Mesodermal cell (in vitro differentiated cells): ENCODE measurements at regions not wholly inside any gene's neighbourhood (a gene's known extent, or its start where the extent isn't known, plus 50 kb on each side); places are given as distances from the start of the nearest gene placed in this dataset.

Experiments
- H3K27ac ChIP-seq: 2 replicates; pipeline ENCODE4 v1.7.0; 2013; ENCODE audit warnings: mild to moderate bottlenecking, low read depth, low read length, moderate library complexity; ENCODE audit not compliant: severe bottlenecking
- H3K36me3 ChIP-seq: 2 replicates; pipeline ENCODE4 v1.7.1; 2013; ENCODE audit warnings: mild to moderate bottlenecking, low read length, moderate library complexity; ENCODE audit not compliant: control insufficient read depth, insufficient read depth
- H3K4me1 ChIP-seq: one replicate; pipeline ENCODE4 v1.7.1; 2013; ENCODE audit warnings: mild to moderate bottlenecking, low read length; ENCODE audit not compliant: insufficient read depth, control insufficient read depth, poor library complexity, severe bottlenecking
- H3K4me3 ChIP-seq: 2 replicates; pipeline ENCODE4 v1.7.0; 2013; ENCODE audit warnings: low read length, control low read depth, mild to moderate bottlenecking; ENCODE audit not compliant: insufficient read depth, poor library complexity, severe bottlenecking; ENCODE audit errors: extremely low read depth
- H3K9me3 ChIP-seq: 2 replicates; pipeline ENCODE4 v1.7.1; 2013; ENCODE audit warnings: mild to moderate bottlenecking, low read length, moderate library complexity; ENCODE audit not compliant: control insufficient read depth
- WGBS, 2 experiments: methylation state at CpG; one replicate each; pipeline ENCODE4 v1.1.5; 2013; ENCODE audit warnings: missing lambda C conversion rate in 2 of 2; ENCODE audit not compliant: insufficient coverage in 2 of 2; 5-methylcytosine and 5-hydroxymethylcytosine counted together

DNA sequence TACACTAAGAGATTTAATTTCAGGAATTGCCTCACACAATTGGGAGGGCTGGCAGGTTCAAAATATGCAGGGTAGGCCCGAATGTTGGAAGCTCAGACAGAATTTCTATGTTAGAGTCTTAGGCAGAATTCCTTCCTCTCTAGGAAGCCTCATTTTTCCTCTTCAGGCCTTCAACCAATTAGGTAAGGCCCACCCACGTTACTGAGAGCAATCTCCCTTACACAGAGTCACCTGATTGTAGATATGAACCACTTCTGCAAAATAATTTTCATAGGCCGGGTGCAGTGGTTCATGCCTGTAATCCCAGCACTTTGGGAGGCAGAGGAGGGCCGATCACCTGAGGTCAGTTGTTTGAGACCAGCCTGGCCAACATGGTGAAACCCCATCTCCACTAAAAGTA lies 50.2 kb upstream of the HIVEP1 start:
- 90% methylated on average over 3 of the region's 4 CpGs; no CpG with 5 or more reads in 1 of the 2 experiments for WGBS, 2 experiments
- Histone ChIP-seq H3K4me1 (no peaks in the 10 kb centered on the region), H3K4me3 (no peak overlapping the region), H3K36me3 (no peaks in the 10 kb centered on the region), H3K27ac (no peak overlapping the region), H3K9me3 (no peaks in the 10 kb centered on the region)

DNA sequence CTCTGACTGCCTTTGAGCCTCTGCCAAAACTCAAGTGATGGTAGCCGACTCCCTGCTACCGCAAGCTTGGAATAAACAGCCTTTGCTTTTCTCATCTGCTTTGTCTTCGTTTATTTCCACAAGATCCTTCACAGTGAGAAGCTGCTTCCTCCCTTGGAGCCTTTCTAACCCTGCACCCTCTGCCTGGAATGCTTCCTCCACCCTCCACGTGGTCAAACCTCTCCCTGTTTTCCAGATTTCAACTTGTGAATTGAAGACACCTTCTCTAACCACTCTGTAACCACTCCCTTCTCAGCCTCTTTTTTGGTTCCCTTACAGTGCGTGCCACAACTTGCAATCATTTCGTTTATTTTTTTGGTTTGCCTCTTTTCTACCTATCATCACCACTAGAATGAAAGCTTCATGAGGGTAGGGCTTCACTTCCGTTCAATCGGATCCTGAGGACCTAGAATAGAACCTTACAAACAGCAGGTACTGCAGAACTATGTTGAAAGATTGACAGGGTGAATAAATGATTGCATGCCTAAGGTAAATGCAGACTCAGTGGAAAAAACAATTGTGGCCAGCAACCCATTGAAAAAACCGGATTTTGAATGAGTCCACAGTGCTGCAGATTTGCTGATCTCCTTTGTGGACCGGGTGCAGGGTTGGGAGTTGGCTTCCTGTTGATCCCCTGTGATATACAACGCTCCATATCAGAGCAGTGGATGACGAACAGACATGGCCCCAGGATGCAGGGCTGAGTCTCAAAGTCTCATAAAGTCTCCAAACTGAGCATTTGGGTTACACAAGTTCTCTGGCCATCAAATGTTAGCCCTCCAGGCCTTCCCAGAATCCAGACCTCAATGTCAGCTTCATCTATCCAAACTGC lies 51.0 kb upstream of the HIVEP1 start:
- 81 to 82% methylated on average over 10 to 11 of the region's 12 CpGs for WGBS, 2 experiments
- H3K36me3 ChIP-seq = no peaks in the 10 kb centered on the region

DNA sequence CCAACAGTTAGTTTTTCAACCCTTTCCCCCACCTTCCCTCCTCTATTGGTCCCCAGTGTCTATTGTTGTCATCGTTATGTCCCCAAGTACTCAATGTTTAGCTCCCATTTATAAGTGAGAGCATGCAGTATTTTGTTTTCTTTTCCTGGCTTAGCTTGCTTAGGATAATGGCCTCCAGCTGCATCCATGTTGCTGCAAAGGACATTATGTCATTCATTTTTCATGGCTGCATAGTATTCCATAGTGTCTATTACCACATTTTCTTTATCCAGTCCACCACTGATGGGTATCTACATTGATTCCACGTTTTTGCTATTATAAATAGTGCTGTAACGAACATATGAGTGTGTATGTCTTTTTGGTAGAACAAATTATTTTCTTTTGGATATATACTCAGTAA lies 55.3 kb upstream of the HIVEP1 start:
- no peaks in the 10 kb centered on the region for H3K36me3 ChIP-seq
- no peak overlapping the region for H3K4me3 ChIP-seq
- peaks cover 3% of the 10 kb centered on the region for H3K9me3 ChIP-seq
- H3K4me1 ChIP-seq = no peaks in the 10 kb centered on the region
- WGBS, 2 experiments = 20 to 100% methylated on average over 1 of the region's 3 CpGs
- H3K27ac ChIP-seq = no peak overlapping the region

More for the DNA sequence above, 51.0 kb upstream of the HIVEP1 start:
- no peak overlapping the region for H3K27ac ChIP-seq
- no peak overlapping the region for H3K4me3 ChIP-seq
- H3K4me1 ChIP-seq = no peaks in the 10 kb centered on the region
- peaks cover 3% of the 10 kb centered on the region for H3K9me3 ChIP-seq

DNA sequence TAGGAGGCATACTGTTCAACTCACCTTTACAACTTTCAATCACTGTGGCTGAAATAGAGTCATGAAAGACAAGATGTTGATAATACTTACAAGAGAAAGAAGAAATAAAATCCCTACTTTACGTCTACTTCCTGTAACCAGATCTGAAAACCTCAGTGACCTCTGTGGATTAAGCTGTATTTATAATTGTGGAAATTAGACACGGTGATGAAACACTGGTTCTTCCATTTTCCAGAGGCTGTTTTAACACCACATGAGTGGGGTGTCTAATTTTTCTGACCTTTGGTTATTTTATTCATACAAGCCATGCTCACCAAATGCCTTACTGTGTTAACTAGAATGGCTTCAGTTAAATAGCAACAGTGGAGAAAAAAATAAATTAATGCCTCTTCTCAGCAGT lies 58.5 kb upstream of the HIVEP1 start:
- Histone ChIP-seq H3K4me1 (no peaks in the 10 kb centered on the region), H3K36me3 (no peaks in the 10 kb centered on the region), H3K9me3 (peaks cover 3% of the 10 kb centered on the region), H3K27ac (no peak overlapping the region), H3K4me3 (no peak overlapping the region)
- 100% methylated on average over 1 to 2 of the region's 2 CpGs for WGBS, 2 experiments

DNA sequence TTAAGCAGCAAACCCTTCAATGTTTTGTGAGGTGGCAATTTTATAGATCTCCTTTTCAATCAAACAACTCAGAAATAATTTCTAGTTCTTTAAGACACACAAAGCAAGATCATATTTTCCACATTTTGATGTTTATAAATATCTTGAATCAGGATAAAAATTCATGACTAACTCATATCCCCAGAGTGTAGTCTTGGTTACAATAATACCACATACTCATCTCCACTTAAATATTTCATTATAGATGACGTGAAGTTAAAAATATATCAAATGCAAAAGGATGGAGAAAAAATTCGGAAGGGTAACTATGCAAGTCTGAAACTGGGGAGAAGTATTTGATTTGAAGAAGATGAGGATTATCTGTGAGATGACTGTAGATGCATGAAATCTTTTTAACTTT lies 59.8 kb upstream of the HIVEP1 start:
- no peak overlapping the region for H3K27ac ChIP-seq
- no peaks in the 10 kb centered on the region for H3K4me1 ChIP-seq
- WGBS, 2 experiments = 71 to 80% methylated on average over 1 of the region's 2 CpGs
- peaks cover 3% of the 10 kb centered on the region for H3K9me3 ChIP-seq
- H3K36me3 ChIP-seq = no peaks in the 10 kb centered on the region
- H3K4me3 ChIP-seq = no peak overlapping the region

DNA sequence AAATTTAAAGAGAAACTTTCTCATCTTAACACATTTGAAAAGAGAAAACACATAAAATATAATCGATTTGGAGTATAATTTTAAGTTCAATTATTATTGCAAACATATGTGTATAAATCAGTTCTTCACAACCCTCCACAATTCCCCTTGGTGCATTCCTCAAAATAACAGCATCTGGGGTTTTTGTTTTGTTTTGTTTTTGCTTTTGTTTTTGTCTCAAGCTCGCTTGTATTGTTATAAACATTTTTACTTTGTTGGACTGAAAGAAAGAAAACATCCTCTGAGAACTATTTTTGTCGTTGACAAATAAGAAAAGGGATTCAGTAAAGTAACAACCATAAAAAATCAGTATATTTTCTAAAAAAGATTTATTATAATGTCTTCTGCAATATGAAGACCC lies 60.2 kb upstream of the HIVEP1 start:
- Histone ChIP-seq H3K36me3 (no peaks in the 10 kb centered on the region), H3K27ac (no peak overlapping the region), H3K9me3 (peaks cover 3% of the 10 kb centered on the region), H3K4me1 (no peaks in the 10 kb centered on the region), H3K4me3 (no peak overlapping the region)
- no CpG with 5 or more reads among the region's 3 CpGs for WGBS, 2 experiments

DNA sequence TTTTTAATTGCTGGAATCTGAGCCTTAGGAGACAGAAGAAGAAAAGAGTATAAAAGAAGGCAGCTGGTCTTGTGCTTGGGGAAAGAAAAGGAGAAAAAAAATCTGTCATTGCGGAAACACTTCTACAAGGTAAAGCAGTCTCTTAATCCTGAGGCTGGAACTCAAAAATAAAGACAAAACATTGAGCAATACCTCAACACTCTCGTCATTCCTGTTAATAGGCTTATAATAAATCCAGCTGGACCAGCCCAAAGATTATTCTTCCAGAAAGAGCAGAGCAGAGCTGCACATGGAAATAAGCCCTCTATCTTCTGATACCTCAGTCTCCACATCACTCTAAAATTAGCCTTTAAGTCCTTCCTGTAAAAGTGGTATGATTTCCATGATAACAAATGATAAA lies 62.0 kb upstream of the HIVEP1 start:
- Histone ChIP-seq H3K36me3 (no peaks in the 10 kb centered on the region), H3K9me3 (no peaks in the 10 kb centered on the region), H3K4me3 (no peak overlapping the region), H3K27ac (no peak overlapping the region), H3K4me1 (no peaks in the 10 kb centered on the region)
- WGBS, 2 experiments = 81 to 86% methylated on average over 1 of the region's 2 CpGs

DNA sequence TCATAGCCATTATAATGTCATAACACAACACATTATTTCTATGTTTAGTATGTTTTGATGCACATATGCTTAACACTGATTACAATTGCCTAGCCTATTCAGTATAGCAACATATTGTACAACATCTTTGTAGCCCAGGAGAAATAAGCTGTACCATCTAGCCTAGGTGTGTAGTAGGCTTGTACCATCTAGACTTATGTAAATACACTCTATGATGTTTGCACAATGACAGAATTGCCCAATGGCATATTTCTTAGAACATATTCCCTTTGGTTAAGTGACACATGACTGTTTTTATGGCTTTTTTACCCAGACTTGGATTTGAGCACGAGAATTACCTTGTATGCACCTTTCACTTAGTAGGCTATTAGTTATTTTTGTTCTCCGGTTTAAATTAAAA lies 64.5 kb upstream of the HIVEP1 start:
- WGBS, 2 experiments = no CpG with 5 or more reads among the region's 2 CpGs
- Histone ChIP-seq H3K4me3 (no peak overlapping the region), H3K36me3 (no peaks in the 10 kb centered on the region)

DNA sequence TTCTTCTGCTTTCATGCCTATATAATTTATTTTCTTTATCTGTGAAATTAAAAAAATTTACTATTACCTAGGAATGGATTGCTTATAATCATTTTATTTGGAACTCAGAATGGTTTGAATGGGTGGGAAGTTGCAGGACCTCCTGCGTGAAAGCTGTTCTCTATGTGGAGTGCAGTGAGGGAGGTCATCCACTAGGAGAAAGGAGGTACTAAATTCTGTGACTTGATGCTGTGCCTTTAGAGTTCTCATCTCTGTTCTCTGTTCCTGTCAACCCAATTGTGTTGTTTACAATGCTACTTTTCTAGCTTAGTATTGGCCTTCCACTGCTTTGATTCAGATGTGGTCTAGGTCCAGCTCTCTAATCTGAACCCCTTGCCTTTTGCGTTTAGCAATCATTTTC lies 65.0 kb upstream of the HIVEP1 start:
- no peaks in the 10 kb centered on the region for H3K36me3 ChIP-seq
- no peaks in the 10 kb centered on the region for H3K9me3 ChIP-seq
- H3K27ac ChIP-seq = no peak overlapping the region
- no peak overlapping the region for H3K4me3 ChIP-seq
- no peaks in the 10 kb centered on the region for H3K4me1 ChIP-seq
- WGBS, 2 experiments = 75 to 80% methylated on average over 1 to 2 of the region's 2 CpGs

More for the DNA sequence above, 64.5 kb upstream of the HIVEP1 start:
- Histone ChIP-seq H3K4me1 (no peaks in the 10 kb centered on the region), H3K27ac (no peak overlapping the region), H3K9me3 (no peaks in the 10 kb centered on the region)

DNA sequence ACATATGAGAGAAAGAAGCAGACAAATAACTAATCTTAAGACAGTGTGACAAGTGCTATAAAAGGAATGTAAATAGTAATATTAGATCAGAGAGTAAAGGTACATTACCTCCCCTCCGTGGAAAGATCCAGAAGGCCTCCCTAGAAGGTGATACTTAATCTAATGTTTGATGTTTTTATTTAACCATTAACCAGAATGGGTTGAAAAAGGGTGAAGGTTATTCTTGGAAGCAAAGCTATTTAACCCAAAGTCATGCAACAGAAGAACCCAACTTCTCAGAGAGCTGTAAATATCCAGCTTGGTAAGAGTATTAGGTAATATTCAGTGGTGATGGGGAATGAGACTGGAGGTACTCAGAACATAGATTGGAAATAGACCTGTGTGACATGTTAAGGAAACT lies 68.0 kb upstream of the HIVEP1 start:
- Histone ChIP-seq H3K27ac (no peak overlapping the region), H3K4me3 (no peak overlapping the region), H3K4me1 (no peaks in the 10 kb centered on the region), H3K9me3 (no peaks in the 10 kb centered on the region), H3K36me3 (no peaks in the 10 kb centered on the region)
- no CpG with 5 or more reads among the region's 1 CpG for WGBS, 2 experiments

DNA sequence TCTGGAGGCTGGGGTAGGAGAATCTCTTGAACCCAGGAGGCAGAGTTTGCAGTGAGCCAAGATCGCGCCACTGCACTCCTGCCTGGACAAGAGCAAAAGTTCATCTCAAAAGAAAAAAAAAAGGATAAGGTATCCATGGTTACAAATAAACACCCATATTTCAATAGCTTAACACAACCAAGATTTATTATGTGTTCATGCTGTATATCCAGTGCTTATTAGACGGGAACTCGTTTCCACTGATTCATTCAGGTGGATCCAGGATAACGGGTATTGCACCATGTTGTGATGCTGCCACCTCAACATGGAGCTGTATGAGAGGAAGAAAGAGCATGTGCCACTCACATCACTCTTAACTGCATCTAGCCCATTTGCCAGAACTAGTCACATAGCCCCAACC lies 69.1 kb upstream of the HIVEP1 start:
- Histone ChIP-seq H3K4me1 (no peaks in the 10 kb centered on the region), H3K36me3 (no peaks in the 10 kb centered on the region), H3K27ac (no peak overlapping the region), H3K9me3 (no peaks in the 10 kb centered on the region), H3K4me3 (no peak overlapping the region)
- 92% methylated on average over 2 of the region's 5 CpGs; no CpG with 5 or more reads in 1 of the 2 experiments for WGBS, 2 experiments
